ENCODE measurements at regions not wholly inside any gene's neighbourhood (a gene's known extent, or its start where the extent isn't known, plus 50 kb on each side); places are given as distances from the start of the nearest gene placed in this dataset.

- Histone ChIP-seq H3K4me2 (no peak overlapping the region), H3K27me3 (ENCODE audit: insufficient read depth) (no peaks in the 10 kb centered on the region), H2AFZ (no peak overlapping the region), H3F3A (replicated peaks; ENCODE audit: low read depth) (no peaks in the 10 kb centered on the region), H3K9me2 (ENCODE audit: insufficient read depth) (no peaks in the 10 kb centered on the region), H4K20me1 (replicated peaks; ENCODE audit: insufficient read depth) (no peaks in the 10 kb centered on the region), H3K4me3 (no peak overlapping the region), H3K4me1 (ENCODE audit: insufficient read depth) (no peaks in the 10 kb centered on the region), H3K27ac (ENCODE audit: low read depth) (no peak overlapping the region), H3K36me3 (ENCODE audit: insufficient read depth) (no peaks in the 10 kb centered on the region), H3K79me2 (replicated peaks; ENCODE audit: insufficient read depth) (no peaks in the 10 kb centered on the region)
- H3K9me3 Mint-ChIP-seq, result peaks cover 19% of the 10 kb centered on the region
- TF ChIP-seq JUNB (IDR thresholded peaks at IDR 0.05; ENCODE audit: unreplicated experiment) (no peak), ZNF331 (CRISPR knock-in tag; IDR thresholded peaks at IDR 0.05; ENCODE audit: low read depth) (no peak), EZH2phosphoT487 (IDR thresholded peaks at IDR 0.05; ENCODE audit: unreplicated experiment) (no peak), ZNF462 (CRISPR knock-in tag; IDR thresholded peaks at IDR 0.05) (no peak), EZH2 (IDR thresholded peaks at IDR 0.05; ENCODE audit: low read depth, unreplicated experiment) (no peak), REST (IDR thresholded peaks at IDR 0.05; ENCODE audit: unreplicated experiment) (no peak), CTCF (conservative IDR thresholded peaks at IDR 0.05; ENCODE audit: low read depth in 2 of 2) (no peak), POLR2AphosphoS5 (IDR thresholded peaks at IDR 0.05; ENCODE audit: low read depth) (no peak), STAT1 (IDR thresholded peaks at IDR 0.05; ENCODE audit: unreplicated experiment) (no peak), CREB1 (CRISPR knock-in tag; IDR thresholded peaks at IDR 0.05; ENCODE audit: low read depth) (no peak)
- no peak for DNase-seq (ENCODE audit: low spot score)
- H3K27me3 Mint-ChIP-seq (ENCODE audit: insufficient read depth, low read depth, poor library complexity), result peaks cover 5% of the 10 kb centered on the region
- no peaks in the 10 kb centered on the region for H3K4me1 Mint-ChIP-seq
- H3K36me3 Mint-ChIP-seq (ENCODE audit: low read depth), result peaks cover 5% of the 10 kb centered on the region; the same call in 2 of the 3 replicates
- H3K27ac Mint-ChIP-seq, result no peak overlapping the region
- no peak for ATAC-seq
- no peak overlapping the region for H3K4me3 Mint-ChIP-seq
Measured at GRCh38 chr7:156360835-156361234, 279.7 kb upstream of the RNF32 start.

All from GM23338 (cell line).